ENCODE measurements at regions not wholly inside any gene's neighbourhood (a gene's known extent, or its start where the extent isn't known, plus 50 kb on each side); places are given as distances from the start of the nearest gene placed in this dataset.
"Not testable (repeated sequence)": the region's sequence is repeated elsewhere in the genome, so short reads cannot be mapped to it uniquely, and the experiment has no call there.

DNA sequence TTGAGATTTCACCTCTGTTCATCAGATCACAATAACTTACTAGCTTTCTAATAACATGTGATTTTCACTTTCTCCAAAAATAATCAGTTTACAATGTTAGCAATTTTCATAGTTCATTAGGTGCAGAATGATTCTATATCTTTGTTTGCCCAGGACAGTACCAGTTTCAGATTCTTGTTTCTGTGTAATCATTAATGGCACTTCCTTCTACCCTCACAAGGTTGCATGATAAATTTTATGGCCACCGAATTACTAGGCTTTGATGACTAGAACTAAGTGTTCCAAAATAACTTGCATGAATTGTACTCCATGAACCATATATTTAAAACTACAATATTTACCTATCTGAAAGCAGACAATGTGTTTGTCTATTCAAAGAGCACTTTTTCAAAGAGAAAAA is 442.3 kb downstream of the EPHA7 start:
- DNase-seq (no peak), ATAC-seq (no peak)
- H3K36me3 Mint-ChIP-seq: no peaks in the 10 kb centered on the region
- POLR2A ChIA-PET: no interaction called here
- H3K4me3 Mint-ChIP-seq: no peak overlapping the region
- H3K27ac Mint-ChIP-seq: no peak overlapping the region
- no peaks in the 10 kb centered on the region for H3K4me1 Mint-ChIP-seq
- peaks cover 0 to 24% (median 7%) of the 10 kb centered on the region in 9 donors for H3K9me3 Mint-ChIP-seq
- no peaks in the 10 kb centered on the region for H3K27me3 Mint-ChIP-seq

DNA sequence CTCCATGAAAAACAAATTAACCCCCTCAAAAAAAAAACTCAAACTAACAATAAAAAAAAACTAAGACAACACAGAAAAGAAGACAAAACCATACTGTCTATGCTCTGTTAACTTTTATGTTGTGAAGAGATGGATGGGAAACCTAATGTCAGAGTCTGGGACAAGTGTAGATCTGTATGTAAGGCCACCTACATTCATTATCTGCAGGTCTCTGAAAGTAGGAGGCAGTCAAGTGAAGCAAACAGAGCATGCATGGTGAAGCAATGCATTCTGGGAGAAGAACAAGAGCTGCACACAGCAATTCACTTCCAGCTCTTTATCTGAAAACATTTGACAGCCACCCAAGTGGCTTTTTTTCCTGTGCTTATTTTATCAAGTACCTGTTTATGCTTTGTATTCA is 452.0 kb downstream of the EPHA7 start:
- Mint-ChIP-seq H3K27ac (no peak overlapping the region), H3K27me3 (no peaks in the 10 kb centered on the region), H3K4me3 (no peak overlapping the region), H3K36me3 (no peaks in the 10 kb centered on the region), H3K4me1 (no peaks in the 10 kb centered on the region), H3K9me3 (peaks cover 0 to 12% (median 5%) of the 10 kb centered on the region in 9 donors)
- POLR2A ChIA-PET: no interaction called here
- ATAC-seq: no peak
- DNase-seq: no peak

DNA sequence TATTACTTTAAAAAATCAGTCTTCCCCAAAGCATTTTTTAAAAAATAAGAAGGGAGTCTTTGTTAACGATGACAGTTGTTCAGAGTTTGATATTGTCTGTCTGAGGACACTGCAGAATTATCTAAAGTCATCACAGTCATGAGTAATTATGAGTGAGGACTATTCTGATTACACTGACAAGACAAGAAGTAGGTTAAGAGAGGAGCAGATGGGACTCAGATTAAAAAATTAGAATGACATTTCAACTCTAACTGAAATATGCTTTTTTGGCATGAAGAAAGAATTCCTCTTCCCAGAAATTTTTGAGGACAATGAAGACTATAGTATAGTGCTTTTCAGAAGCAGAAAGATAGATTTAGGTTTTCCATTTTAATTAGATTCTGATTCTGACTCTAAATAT is 456.5 kb downstream of the EPHA7 start:
- no peak for ATAC-seq
- Mint-ChIP-seq H3K4me3 (no peak overlapping the region), H3K4me1 (no peaks in the 10 kb centered on the region), H3K36me3 (no peaks in the 10 kb centered on the region), H3K9me3 (peaks cover 2 to 38% (median 17%) of the 10 kb centered on the region in 9 donors), H3K27ac (no peak overlapping the region), H3K27me3 (no peaks in the 10 kb centered on the region)
- POLR2A ChIA-PET: no interaction called here
- no peak for DNase-seq

DNA sequence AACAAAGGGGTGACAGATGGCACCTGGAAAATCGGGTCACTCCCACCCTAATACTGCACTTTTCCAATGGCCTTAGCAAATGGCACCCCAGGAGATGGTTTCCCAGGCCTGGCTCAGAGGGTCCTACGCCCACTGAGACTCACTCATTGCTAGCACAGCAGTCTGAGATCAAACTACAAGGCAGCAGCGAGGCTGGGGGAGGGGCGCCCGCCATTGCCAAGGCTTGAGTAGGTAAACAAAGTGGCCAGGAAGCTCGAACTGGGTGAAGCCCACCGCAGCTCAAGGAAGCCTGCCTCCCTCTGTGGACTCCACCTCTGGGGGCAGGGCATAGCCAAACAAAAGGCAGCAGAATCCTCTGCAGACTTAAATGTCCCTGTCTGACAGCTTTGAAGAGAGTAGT is 467.2 kb downstream of the EPHA7 start:
- ATAC-seq, POLR2A ChIA-PET: not testable (repeated sequence)

DNA sequence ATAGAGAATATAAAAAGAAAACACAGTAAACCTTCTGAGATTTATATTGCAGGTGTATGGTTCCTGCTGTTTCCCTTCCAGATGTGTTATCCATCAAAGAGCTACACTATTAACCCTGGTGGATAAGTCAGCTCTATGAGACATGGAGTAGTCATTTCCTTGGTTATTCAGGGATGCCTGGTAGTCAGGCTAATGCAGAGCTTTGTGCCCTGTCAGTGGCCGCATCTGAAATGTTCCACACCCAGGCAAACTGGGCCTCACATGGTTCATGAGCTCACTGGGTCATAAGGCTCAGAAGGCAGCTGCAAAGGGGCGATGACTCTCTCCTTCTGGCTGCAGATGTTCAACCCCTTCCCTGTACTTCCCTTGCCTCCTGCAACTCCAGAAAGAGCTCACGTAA is 473.6 kb downstream of the EPHA7 start:
- POLR2A ChIA-PET: no interaction called here
- ATAC-seq (no peak), DNase-seq (no peak)
- Mint-ChIP-seq H3K4me3 (no peak overlapping the region), H3K4me1 (no peaks in the 10 kb centered on the region), H3K9me3 (peaks cover 0 to 18% (median 6%) of the 10 kb centered on the region in 9 donors), H3K27me3 (no peaks in the 10 kb centered on the region), H3K36me3 (no peaks in the 10 kb centered on the region), H3K27ac (no peak overlapping the region)

More for the DNA sequence above, 467.2 kb downstream of the EPHA7 start:
- H3K4me3 Mint-ChIP-seq, H3K36me3 Mint-ChIP-seq, H3K27me3 Mint-ChIP-seq, H3K4me1 Mint-ChIP-seq, H3K27ac Mint-ChIP-seq, DNase-seq: not testable (repeated sequence)
- H3K9me3 Mint-ChIP-seq: peaks cover 0 to 30% (median 9%) of the 10 kb centered on the region in 9 donors

DNA sequence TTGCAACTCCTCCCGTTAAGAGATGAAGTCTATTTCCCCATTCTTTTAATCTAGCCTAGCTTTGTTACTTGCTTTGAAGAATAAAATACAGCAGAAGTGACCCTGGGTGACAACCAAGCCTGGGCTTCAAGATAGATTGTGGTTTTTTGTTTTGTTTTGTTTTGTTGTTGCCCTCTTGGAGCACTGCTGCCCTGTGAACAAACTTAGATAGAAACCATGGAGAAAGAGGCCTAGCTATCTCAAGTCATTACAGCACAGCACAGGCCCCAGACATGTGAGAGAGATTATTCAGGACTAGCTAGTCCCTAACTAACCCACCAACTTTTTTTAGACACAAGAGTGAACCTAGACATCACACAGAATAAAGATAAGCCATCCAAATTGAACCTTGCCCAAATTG is 475.2 kb downstream of the EPHA7 start:
- H3K27me3 Mint-ChIP-seq: no peaks in the 10 kb centered on the region
- POLR2A ChIA-PET: no interaction called here
- H3K36me3 Mint-ChIP-seq: no peaks in the 10 kb centered on the region
- H3K4me1 Mint-ChIP-seq: no peaks in the 10 kb centered on the region
- H3K9me3 Mint-ChIP-seq: peaks cover 0 to 18% (median 3%) of the 10 kb centered on the region in 9 donors
- ATAC-seq (no peak), DNase-seq (no peak)
- no peak overlapping the region for H3K4me3 Mint-ChIP-seq
- H3K27ac Mint-ChIP-seq: no peak overlapping the region

DNA sequence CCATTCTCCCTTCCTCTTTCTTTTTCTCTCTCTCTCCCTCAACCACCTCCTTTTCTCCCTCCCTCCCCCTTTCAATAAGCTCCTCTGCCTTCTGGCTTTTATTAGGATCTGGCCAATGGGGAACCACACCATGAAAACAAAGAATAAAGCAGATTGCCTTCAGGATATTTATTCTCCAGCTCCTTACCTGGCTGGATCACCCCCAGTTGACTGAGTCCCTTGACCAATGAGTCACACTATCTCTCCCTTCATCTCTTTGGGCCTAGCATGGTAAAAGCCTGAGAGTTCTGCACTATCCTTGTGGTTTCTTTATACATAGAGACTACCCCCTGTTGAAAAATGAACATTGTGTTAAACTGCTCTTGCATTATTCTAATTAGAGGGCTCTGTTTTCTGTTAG is 476.8 kb downstream of the EPHA7 start:
- Mint-ChIP-seq H3K27ac (no peak overlapping the region), H3K9me3 (peaks cover 0 to 18% (median 3%) of the 10 kb centered on the region in 9 donors), H3K4me3 (no peak overlapping the region), H3K36me3 (no peaks in the 10 kb centered on the region), H3K4me1 (no peaks in the 10 kb centered on the region), H3K27me3 (no peaks in the 10 kb centered on the region)
- POLR2A ChIA-PET: no interaction called here
- no peak for ATAC-seq
- DNase-seq: no peak

DNA sequence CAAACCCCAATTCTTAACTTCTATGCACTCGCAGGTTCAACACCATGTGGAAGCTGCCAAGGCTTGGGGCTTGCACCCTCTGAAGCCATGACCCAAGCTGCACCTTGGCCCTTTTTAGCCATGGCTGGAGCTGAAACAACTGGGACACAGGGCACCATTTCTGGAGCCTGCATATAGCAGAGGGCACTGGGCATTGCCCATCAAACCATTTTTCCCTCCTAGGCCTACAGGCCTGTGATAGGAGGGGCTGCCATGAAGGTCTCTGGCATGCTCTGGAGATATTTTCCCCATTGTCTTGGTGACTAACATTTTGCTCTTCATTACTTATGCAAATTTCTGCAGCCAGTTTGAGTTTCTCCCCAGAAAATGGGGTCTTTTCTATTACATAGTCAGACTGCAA is 484.7 kb downstream of the EPHA7 start:
- Mint-ChIP-seq H3K4me3 (no peak overlapping the region), H3K9me3 (peaks cover 8 to 23% (median 11%) of the 10 kb centered on the region in 9 donors), H3K4me1 (no peaks in the 10 kb centered on the region), H3K36me3 (peaks cover 0 to 4% (median 0%) of the 10 kb centered on the region in 3 donors), H3K27me3 (no peaks in the 10 kb centered on the region), H3K27ac (no peak overlapping the region)
- POLR2A ChIA-PET: no interaction called here
- no peak for ATAC-seq
- no peak for DNase-seq

DNA sequence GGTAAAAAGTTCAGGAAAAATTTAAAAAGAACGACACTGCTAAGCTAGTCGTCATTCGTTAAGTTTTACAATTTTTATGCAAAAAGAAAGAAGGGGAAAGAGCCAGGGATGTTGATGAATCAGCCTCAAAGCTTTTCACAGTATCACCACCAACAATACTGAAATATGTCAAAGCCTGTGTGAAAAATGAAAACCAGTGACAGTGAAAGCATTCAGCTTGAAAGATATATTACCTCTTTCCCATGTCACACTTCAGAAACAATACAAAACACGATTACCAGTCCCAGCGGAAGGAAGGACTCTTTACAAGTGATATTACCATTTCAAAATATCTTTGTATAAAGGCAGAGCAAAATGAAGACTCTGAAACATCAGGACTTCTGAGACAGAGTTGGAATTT is 489.2 kb downstream of the EPHA7 start:
- H3K27ac Mint-ChIP-seq: no peak overlapping the region

DNA sequence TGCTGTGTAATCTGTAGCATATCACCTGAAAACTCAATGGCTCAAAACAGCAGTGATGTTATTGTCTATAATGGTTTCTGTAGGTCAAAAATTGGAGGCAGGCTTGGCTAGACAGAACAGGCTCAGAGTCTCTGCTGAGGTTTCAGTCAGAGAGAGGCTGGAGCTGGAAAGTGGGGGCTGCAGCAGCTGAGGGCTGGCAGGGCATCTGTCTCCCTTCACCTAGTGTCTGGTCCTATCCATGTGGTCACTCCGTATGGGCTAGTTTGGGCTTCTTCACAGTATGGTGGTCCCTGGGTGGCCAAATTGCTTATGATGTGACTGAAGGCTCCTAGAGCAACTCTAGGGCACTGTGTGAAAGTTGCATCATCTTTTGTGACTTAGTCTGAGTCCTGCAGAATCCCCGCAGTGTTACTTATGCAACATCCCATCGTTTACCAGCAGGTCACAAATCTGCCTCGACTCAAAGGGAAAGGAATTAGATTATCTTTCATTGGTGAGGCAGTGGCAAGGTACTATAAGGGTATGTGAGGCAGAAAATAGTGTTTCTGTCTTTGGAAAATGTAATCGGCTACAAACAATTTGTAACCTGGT is 497.0 kb downstream of the EPHA7 start:
- Mint-ChIP-seq H3K27me3 (no peaks in the 10 kb centered on the region), H3K9me3 (peaks cover 0 to 3% (median 2%) of the 10 kb centered on the region in 9 donors), H3K4me3 (no peak overlapping the region), H3K36me3 (no peaks in the 10 kb centered on the region), H3K4me1 (no peaks in the 10 kb centered on the region), H3K27ac (no peak overlapping the region)
- DNase-seq: no peak
- peak in 1 of 2 donors; percentile 25 for ATAC-seq
- POLR2A ChIA-PET: no interaction called here

More for the DNA sequence above, 489.2 kb downstream of the EPHA7 start:
- no peaks in the 10 kb centered on the region for H3K4me1 Mint-ChIP-seq
- H3K36me3 Mint-ChIP-seq: peaks cover 0 to 4% (median 0%) of the 10 kb centered on the region in 3 donors
- H3K9me3 Mint-ChIP-seq: peaks cover 10 to 18% (median 12%) of the 10 kb centered on the region in 9 donors
- DNase-seq: no peak
- H3K27me3 Mint-ChIP-seq: no peaks in the 10 kb centered on the region
- ATAC-seq: no peak
- no peak overlapping the region for H3K4me3 Mint-ChIP-seq
- POLR2A ChIA-PET: no interaction called here

DNA sequence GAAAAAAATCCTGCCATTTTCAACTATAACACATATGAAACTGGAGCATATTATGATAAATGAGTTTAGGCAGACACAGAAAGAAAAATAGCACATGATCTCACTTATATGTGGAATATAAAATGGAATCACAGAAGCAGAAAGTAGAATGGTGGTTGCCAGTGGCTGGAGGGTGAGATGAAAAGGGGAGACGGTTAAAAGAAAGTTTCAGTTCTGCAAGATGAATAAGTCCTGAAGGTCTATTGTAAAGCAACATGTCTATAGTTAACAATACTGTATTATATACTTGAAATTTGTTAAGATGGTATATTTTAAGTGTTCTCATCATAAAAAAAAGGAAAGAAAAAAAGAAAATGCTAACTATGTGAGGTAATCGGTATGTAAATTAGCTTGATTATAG is 503.9 kb downstream of the EPHA7 start:
- peaks cover 0 to 12% (median 3%) of the 10 kb centered on the region in 9 donors for H3K9me3 Mint-ChIP-seq
- ATAC-seq: no peak
- no peaks in the 10 kb centered on the region for H3K27me3 Mint-ChIP-seq
- no peaks in the 10 kb centered on the region for H3K36me3 Mint-ChIP-seq
- no peaks in the 10 kb centered on the region for H3K4me1 Mint-ChIP-seq
- no peak overlapping the region for H3K4me3 Mint-ChIP-seq
- no peak for DNase-seq
- H3K27ac Mint-ChIP-seq: no peak overlapping the region
- POLR2A ChIA-PET: no interaction called here

DNA sequence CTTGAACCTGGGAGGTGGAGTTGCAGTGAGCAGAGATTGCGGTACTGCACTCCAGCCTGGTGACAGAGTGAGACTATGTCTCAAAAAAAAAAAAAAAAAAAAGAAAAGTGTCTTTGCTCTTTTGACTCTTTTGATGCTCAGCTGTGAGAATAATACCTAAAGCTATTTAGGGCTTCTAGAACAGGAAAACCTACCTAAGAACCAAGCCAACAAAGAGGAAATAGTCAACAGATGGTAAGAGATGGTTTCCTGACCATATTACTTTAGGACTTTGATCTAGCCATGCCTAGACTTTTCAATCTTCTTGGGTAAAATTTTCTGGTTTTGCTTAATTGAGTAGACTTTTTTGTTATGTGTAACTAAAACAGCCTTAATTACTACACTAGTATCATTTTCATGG is 508.1 kb downstream of the EPHA7 start:
- no peak for ATAC-seq
- Mint-ChIP-seq H3K4me3 (no peak overlapping the region), H3K36me3 (no peaks in the 10 kb centered on the region), H3K27ac (no peak overlapping the region), H3K9me3 (peaks cover 0 to 19% (median 5%) of the 10 kb centered on the region in 9 donors), H3K27me3 (no peaks in the 10 kb centered on the region), H3K4me1 (no peaks in the 10 kb centered on the region)
- DNase-seq: no peak
- POLR2A ChIA-PET: no interaction called here

DNA sequence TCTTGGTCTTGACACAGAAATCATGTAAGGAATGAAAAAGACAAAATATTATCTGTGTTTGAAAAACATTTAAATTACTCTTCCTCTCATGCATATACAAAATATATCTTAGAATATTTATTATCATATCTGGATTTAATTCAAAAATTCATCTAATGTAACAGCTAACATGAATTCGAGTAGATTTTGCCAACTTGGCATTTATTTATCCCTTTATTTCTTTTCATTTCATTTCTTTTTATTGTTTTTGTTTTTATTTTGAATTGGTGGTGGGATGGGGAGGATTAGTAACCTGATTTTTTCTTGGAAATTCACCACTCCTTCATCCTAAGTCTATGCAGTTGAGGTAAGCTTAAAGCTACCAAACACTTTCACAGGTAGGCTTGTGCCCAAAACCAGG is 508.7 kb downstream of the EPHA7 start:
- peaks cover 0 to 13% (median 5%) of the 10 kb centered on the region in 9 donors for H3K9me3 Mint-ChIP-seq
- DNase-seq (no peak), ATAC-seq (no peak)
- H3K4me3 Mint-ChIP-seq: no peak overlapping the region
- no peak overlapping the region for H3K27ac Mint-ChIP-seq
- POLR2A ChIA-PET: no interaction called here
- no peaks in the 10 kb centered on the region for H3K27me3 Mint-ChIP-seq
- H3K36me3 Mint-ChIP-seq: no peaks in the 10 kb centered on the region
- H3K4me1 Mint-ChIP-seq: no peaks in the 10 kb centered on the region

DNA sequence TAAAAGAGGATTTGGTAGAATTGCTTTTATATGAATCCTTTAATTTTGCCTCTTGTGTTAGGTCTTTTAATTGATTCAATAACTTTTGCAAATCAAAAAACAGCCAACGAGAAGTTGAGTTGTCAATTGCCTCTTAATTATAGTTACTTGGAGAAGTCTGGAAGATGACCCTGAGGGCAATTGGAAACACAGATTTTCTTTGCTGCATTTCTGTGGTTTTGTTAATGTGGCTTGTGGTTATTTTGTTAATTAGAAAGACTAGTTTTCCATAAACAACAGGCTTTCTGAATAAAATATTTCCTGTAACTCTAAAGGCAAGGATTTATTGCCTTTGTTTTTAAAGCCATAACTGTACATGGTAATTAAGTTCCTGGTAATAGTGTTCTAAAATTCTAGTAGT is 513.0 kb downstream of the EPHA7 start:
- peaks cover 0 to 21% (median 2%) of the 10 kb centered on the region in 9 donors for H3K9me3 Mint-ChIP-seq
- no peak for ATAC-seq
- H3K4me3 Mint-ChIP-seq: no peak overlapping the region
- H3K36me3 Mint-ChIP-seq: no peaks in the 10 kb centered on the region
- no peak for DNase-seq
- no peak overlapping the region for H3K27ac Mint-ChIP-seq
- H3K4me1 Mint-ChIP-seq: no peaks in the 10 kb centered on the region
- no peaks in the 10 kb centered on the region for H3K27me3 Mint-ChIP-seq
- POLR2A ChIA-PET: no interaction called here

Measured in naive thymus-derived CD8-positive, alpha-beta T cell (primary cell).